BE2C (cell line): ENCODE measurements at regions not wholly inside any gene's neighbourhood (a gene's known extent, or its start where the extent isn't known, plus 50 kb on each side); places are given as distances from the start of the nearest gene placed in this dataset.

Source experiments
- DNase-seq: peaks from one replicate; pipeline ENCODE4 v3.0.0-alpha.2; 2020
- H3K27me3 ChIP-seq: fragments of 250-450 bp; sonication (Bioruptor Pico); 2 replicates; pipeline ENCODE4 v1.5.1; 2020; ENCODE audit warnings: mild to moderate bottlenecking
- H3K36me3 ChIP-seq: fragments of 250-450 bp; sonication (Bioruptor Pico); 2 replicates; pipeline ENCODE4 v1.5.1; 2020; ENCODE audit warnings: mild to moderate bottlenecking
- H3K4me1 ChIP-seq: fragments of 250-450 bp; sonication (Bioruptor Pico); 2 replicates; pipeline ENCODE4 v1.5.1; 2020
- H3K4me3 ChIP-seq: 2 replicates; pipeline ENCODE4 v1.5.1; 2011; ENCODE audit warnings: low read depth, low read length
- H3K9me3 ChIP-seq: fragments of 250-450 bp; sonication (Bioruptor Pico); 2 replicates; pipeline ENCODE4 v1.5.1; 2020
- TF ChIP-seq, protein P1 (sequence below): IDR thresholded peaks from 2 replicates; pipeline ENCODE4 v1.5.1; 2012; ENCODE audit warnings: mild to moderate bottlenecking, low read depth, low read length

DNA sequence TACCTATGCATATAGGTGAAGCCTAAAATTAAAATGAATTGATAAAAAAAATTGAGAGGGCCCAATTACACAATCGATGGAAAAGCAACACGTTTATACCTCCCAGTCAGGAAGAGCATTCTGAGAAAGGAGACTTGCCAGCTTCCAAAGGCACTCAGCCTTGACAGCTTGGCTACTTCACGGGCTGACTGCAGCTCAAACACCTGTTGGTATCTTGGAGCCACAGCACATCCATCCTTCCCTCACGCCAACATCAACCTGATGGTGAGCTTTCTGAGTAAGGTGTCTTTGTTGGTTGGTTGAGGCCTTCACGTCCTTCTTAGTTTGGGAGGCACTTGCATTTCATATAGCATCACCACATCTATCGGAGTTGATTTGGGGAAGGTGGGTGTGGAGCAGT lies 598.9 kb upstream of the DIPK2B start:
- TF ChIP-seq, protein P1, sequence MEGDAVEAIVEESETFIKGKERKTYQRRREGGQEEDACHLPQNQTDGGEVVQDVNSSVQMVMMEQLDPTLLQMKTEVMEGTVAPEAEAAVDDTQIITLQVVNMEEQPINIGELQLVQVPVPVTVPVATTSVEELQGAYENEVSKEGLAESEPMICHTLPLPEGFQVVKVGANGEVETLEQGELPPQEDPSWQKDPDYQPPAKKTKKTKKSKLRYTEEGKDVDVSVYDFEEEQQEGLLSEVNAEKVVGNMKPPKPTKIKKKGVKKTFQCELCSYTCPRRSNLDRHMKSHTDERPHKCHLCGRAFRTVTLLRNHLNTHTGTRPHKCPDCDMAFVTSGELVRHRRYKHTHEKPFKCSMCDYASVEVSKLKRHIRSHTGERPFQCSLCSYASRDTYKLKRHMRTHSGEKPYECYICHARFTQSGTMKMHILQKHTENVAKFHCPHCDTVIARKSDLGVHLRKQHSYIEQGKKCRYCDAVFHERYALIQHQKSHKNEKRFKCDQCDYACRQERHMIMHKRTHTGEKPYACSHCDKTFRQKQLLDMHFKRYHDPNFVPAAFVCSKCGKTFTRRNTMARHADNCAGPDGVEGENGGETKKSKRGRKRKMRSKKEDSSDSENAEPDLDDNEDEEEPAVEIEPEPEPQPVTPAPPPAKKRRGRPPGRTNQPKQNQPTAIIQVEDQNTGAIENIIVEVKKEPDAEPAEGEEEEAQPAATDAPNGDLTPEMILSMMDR = no peak
- H3K36me3 ChIP-seq = no peaks in the 10 kb centered on the region
- DNase-seq = no peak
- no peaks in the 10 kb centered on the region for H3K4me1 ChIP-seq
- no peak overlapping the region for H3K4me3 ChIP-seq
- no peaks in the 10 kb centered on the region for H3K9me3 ChIP-seq
- no peaks in the 10 kb centered on the region for H3K27me3 ChIP-seq

DNA sequence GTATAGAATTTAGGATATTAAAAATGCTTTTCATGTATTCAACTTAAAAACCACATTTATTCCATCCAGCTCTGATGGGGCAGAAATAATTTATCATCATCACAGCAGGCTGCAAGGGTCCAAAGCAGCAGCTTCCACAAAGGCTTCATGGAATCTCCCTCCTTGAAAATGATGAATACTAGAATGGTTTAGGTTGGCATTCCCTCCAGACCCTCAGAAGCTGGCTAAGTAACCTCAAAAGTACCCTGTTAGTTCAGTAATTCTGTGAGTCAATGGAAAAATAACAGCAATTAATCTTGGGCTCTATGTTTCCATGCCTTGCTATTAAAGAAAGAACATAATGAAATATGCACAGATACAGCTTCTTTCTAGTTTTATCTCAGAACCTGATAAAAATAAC lies 594.9 kb upstream of the DIPK2B start:
- no peak for DNase-seq
- no peak overlapping the region for H3K4me3 ChIP-seq
- no peaks in the 10 kb centered on the region for H3K4me1 ChIP-seq
- H3K9me3 ChIP-seq = no peaks in the 10 kb centered on the region
- TF ChIP-seq, protein P1 = no peak
- no peaks in the 10 kb centered on the region for H3K36me3 ChIP-seq
- no peaks in the 10 kb centered on the region for H3K27me3 ChIP-seq

DNA sequence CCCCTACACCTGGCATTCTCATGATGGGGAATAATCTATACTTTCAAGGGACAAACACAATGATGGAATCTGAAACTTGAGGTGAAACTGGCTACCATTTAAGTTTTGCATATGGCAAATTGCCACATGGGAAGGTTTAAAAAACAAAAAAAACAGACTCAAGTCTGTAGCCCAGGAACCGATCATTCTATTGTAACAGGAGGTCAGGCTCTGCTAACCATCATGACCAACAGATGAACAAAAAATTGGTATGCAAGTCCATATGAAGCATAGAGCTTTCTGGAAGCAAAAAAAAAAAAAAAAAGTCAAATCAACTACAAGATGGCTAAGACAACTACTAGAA lies 594.3 kb upstream of the DIPK2B start:
- Histone ChIP-seq H3K4me3 (no peak overlapping the region), H3K9me3 (no peaks in the 10 kb centered on the region), H3K36me3 (no peaks in the 10 kb centered on the region), H3K27me3 (no peaks in the 10 kb centered on the region), H3K4me1 (no peaks in the 10 kb centered on the region)
- TF ChIP-seq, protein P1 = no peak
- no peak for DNase-seq

DNA sequence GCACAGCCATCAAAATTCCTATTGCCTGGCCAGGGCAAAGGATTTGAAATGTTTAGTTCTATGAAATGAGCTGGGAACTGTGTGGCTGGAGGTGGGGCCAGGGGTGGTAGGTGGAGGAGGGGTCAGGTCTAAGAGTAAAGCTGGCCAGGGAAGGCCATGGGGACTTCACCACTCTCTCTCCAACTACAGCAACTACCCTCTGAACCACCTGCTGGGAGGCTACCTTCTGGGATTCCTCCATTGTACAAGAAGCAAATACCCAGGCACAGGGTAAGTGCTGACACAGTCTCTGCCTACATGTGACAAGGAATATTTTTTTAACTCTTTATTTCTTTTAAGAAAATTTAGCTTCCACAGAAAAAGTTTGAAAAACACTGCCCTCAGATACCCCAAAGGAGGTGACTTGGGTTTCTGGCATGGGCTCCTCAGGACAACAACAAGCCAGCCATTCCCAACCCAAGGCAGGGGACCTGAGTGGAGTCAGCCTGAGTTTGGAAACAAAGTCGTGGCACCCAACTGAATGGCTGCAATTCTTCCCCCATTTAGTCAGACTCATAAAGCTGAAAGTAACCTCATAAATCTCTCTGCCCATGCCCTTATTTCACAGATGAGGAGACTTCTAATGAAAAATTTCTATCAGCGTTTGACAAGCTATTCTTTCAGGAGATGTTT lies 593.8 kb upstream of the DIPK2B start:
- TF ChIP-seq, protein P1 = no peak
- no peaks in the 10 kb centered on the region for H3K27me3 ChIP-seq
- no peaks in the 10 kb centered on the region for H3K4me1 ChIP-seq
- DNase-seq = no peak
- no peaks in the 10 kb centered on the region for H3K36me3 ChIP-seq
- H3K4me3 ChIP-seq = no peak overlapping the region
- H3K9me3 ChIP-seq = no peaks in the 10 kb centered on the region

DNA sequence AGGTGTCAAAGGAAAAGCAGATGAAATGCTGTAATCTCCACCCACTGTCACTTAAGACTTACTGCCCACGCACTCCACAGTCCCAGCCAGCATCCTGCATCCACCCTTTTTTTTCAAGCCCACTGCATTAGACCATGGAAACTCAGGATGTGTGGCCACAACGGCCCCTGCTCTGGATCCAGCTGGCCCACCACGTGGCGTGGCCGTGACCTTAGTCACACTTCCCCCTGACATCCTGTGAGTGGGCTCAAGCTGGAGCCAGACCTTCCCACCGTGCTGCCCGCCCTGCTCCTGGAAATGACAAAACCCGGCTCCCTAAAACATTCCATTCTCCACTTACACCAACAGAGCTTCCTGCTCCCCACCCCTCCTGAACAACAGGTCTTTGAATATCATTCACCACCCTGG lies 588.3 kb upstream of the DIPK2B start:
- no peak for DNase-seq
- TF ChIP-seq, protein P1 = no peak
- no peaks in the 10 kb centered on the region for H3K36me3 ChIP-seq
- H3K9me3 ChIP-seq = no peaks in the 10 kb centered on the region
- H3K4me1 ChIP-seq = no peaks in the 10 kb centered on the region
- H3K27me3 ChIP-seq = no peaks in the 10 kb centered on the region
- no peak overlapping the region for H3K4me3 ChIP-seq

DNA sequence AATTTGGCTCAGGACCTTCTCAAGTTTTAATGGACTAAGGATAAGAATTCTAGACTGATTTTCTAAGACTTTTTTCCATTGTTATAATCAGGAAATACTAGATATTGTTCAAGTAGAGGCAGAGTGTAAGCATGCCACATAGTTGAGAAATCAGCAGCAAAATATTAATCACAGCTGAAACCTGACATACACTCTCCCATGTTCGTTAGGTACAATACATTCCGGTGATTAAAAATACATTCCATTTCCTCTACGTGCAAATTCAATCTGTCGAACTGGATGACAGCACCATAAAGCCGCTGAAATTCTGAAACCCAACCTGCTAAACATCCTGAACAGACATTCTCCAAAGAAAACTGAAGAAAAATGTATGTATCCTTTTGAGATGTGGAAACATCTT lies 587.6 kb upstream of the DIPK2B start:
- DNase-seq = no peak
- no peak overlapping the region for H3K4me3 ChIP-seq

More for the DNA sequence above, 587.6 kb upstream of the DIPK2B start:
- no peaks in the 10 kb centered on the region for H3K36me3 ChIP-seq
- TF ChIP-seq, protein P1 = no peak
- no peaks in the 10 kb centered on the region for H3K9me3 ChIP-seq
- H3K4me1 ChIP-seq = no peaks in the 10 kb centered on the region
- no peaks in the 10 kb centered on the region for H3K27me3 ChIP-seq
